NCI-H524 (cell line): ENCODE measurements at regions not wholly inside any gene's neighbourhood (a gene's known extent, or its start where the extent isn't known, plus 50 kb on each side); places are given as distances from the start of the nearest gene placed in this dataset.
"Not testable (repeated sequence)": the region's sequence is repeated elsewhere in the genome, so short reads cannot be mapped to it uniquely, and the experiment has no call there.

Source experiments
- DNase-seq, 2 experiments: peaks; one replicate each; lab custom pipeline; 2025; lab: John Stamatoyannopoulos, UW

DNA sequence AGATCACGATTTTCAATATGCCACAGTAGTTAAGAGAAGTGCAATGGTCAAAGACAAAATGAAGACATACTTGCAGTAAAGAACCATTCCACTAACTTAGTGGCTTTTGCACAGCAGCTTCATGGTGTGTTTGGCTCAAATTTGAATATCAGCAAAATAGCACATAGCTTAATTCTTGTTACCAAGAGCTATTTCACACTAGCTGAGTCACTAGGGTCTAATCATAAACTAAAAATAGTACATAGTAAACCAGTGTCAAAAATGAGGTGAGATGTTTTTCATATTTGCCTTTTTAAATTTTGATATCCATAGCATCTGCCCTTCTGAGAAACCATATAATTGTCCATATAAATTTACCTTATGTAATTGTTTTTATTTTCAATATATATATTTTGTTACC is 325.0 kb upstream of the LUZP2 start:
- no peak for DNase-seq

GRCh38 chr11:24181395-24182047 is 315.3 kb upstream of the LUZP2 start:
- no peak for DNase-seq

GRCh38 chr11:24185535-24185934 is 311.3 kb upstream of the LUZP2 start:
- DNase-seq, result not testable (repeated sequence)

DNA sequence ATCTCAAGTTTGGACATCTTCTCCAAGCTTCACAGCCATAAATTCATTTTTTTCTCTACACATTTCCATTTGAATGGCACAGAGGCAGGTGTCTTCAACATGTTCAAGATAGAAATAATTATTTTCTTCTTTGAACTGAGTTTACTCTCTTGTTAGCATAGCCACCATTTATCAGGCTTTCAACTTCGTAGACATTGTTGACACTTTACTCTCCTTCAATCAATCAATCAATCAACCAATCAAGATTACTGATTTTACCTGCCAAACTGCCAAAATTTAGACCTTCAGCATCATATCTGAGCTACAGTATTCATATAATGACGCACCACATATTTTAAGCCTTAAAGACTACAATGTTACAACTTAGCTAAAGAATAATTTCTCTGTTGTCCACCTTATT is 300.1 kb upstream of the LUZP2 start:
- DNase-seq, result no peak

- DNase-seq, result no peak
Measured at GRCh38 chr11:24198481-24198880, 298.4 kb upstream of the LUZP2 start.

DNA sequence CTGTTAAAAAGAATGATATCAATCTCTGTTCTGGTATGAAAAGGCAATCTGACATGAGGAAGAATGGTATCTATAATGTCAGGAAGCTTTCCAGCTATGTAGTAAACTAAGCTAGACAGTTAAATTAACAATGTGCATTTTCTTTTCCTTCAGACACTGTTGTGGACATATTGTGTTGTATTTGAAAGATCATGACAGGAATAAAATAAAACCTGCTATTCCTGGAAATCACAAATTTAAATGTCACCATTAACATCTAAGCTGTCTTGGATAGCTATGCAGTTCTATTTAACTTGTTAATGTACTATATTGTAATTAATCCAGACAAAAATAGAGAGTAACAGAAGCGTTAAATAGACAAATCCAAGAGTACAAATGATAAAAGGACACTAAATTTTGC is 297.4 kb upstream of the LUZP2 start:
- DNase-seq, result no peak

- no peak for DNase-seq
Measured at GRCh38 chr11:24206030-24206429, 290.8 kb upstream of the LUZP2 start.

GRCh38 chr11:24206511-24206910 is 290.3 kb upstream of the LUZP2 start:
- no peak for DNase-seq

GRCh38 chr11:24216488-24216887 is 280.4 kb upstream of the LUZP2 start:
- no peak for DNase-seq

- not testable (repeated sequence) for DNase-seq
Measured at GRCh38 chr11:24217319-24217718, 279.5 kb upstream of the LUZP2 start.

- no peak for DNase-seq
Measured at GRCh38 chr11:24225501-24225900, 271.4 kb upstream of the LUZP2 start.

DNA sequence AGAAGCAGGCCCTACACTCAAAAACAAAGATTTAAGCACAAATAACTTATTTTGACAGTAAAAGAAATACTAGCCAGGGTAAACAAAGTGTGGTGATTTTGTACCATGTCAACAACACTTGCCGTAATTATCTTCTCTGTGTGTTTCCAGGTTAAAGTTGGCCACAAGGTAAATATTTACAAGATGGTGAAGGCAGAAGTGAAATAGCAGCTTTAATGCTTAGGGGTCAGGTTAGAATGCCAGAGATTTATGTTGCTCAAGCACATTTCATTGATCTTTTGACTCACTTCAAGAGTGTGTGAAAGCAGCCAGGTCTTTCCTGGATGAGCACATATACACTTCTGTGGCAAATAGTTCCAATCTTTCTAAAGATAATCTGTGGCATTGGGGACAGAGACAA is 270.2 kb upstream of the LUZP2 start:
- no peak for DNase-seq

- no peak for DNase-seq
Measured at GRCh38 chr11:24233041-24233440, 263.8 kb upstream of the LUZP2 start.

DNA sequence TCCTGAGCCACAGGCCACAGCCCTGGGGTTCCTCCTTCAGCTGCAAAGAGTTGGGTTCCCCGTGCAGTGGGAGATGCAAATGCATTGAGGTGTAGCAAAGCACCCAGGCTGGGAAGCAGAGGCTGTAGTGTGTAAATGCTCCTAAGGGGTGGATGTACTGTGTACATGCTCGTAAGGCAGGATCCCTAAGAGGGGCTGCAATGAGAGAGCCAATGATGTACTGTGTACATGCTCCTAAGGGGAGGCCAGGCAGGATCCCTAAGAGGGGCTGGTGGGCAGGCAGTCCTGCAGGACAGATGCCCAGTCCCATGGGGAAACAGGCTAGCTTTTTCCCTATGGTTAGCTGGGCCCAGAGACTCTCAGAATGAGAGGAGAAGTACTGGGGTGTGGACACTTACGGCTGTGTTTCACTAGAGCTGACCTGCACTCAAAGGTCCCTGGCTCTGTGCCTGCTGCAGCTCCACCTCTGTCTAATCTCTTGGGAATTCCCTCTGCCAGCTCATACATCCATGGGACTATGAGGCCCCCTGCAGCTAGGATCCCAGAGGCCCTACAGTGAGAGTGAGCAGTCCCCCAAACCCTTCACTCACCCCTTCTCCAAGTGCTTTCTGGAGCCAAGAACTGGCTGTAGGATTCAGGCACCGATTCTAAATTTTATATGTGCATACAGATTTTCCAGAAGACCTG is 261.9 kb upstream of the LUZP2 start:
- no peak for DNase-seq

DNA sequence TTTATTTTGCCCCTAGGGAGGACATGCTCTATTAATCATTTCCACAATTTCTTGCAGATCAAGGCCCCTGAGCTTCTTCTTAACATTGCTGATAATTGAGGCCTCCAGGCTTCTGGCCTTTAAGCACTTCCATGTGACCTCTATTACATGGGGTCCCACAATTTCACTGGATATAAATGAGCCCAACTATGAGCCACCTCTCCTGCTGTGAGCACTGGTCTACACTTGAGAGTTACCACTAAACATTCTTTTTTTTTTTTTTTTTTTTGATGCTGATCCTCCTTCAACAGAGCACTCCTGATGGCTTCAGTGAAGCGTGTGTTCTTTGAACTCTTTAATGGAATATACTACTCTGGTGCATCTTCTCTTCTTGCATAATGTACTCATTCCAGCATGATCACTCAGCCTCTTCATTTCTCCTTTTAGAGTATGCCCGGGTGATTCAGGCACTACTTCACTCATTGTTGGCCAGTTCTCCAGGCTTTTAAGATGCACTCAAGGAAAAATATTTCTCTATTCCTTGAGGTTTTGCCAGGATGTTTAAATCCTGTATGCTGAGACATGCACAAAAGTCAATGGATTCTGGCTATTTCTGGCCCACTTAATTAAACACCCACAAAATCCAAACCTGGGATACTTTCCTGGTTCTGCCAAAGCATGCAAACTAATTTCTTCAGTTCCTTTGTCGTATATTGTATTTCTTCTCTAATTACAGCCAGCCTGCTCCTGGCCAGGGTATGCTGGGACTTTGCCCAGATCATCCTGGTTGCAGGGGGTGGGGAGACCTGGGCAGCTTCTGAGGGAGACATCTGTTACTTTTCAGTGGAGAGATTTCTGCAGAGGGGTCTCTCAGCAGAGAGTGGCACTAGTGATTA is 257.8 kb upstream of the LUZP2 start:
- DNase-seq, result no peak

- no peak for DNase-seq
Measured at GRCh38 chr11:24239930-24240329, 256.9 kb upstream of the LUZP2 start.

DNA sequence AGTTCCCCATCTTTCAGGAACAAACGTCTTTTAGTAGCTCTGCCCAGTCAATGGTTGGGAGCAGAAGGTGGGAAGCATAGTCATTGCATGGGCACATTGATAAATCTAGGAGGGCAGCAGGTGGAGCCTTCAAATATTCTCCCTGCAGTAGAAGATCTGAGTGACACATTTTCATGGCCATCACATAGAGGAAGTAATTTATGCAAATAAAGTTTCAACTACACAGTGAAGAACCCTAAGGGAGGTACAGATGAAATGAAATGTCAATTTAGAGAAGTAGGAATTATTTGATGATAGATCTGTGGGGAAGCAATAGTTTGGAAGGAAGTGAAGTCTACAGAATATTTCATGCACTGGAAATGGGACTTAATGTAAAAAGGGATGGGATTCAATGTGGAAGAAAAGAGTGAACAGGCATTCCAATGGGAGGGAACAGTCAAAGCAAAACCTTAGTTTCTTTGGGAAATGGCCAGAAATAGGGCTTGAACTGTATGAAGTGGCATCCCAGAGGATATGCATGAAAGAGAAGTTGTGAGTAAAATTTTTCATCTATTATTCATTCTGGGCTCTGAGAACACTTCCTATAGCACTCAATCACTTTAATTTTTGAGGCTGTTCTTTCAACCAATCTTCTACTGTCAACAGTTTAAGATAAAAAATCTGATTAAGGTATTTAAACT is 256.2 kb upstream of the LUZP2 start:
- no peak for DNase-seq

DNA sequence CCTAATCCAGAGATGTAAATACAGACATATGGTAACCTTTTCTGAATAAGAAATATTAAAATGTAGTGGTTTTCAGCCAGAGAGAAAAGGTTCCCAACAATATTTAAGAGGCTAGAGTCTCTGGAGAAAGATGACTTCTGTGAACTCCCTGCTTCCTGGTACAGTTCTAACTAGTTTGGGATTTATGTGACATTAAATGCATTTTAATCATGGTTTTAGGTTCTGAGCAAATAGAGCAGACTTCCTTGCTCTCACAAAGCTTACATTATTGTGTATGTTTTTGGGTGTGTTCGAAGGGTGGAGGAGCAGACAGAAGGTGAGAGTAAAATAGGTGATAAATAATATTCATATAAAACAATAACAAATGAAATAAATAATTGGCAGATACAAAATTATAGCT is 250.1 kb upstream of the LUZP2 start:
- no peak for DNase-seq

- DNase-seq, result no peak
Measured at GRCh38 chr11:24247846-24248245, 249.0 kb upstream of the LUZP2 start.

DNA sequence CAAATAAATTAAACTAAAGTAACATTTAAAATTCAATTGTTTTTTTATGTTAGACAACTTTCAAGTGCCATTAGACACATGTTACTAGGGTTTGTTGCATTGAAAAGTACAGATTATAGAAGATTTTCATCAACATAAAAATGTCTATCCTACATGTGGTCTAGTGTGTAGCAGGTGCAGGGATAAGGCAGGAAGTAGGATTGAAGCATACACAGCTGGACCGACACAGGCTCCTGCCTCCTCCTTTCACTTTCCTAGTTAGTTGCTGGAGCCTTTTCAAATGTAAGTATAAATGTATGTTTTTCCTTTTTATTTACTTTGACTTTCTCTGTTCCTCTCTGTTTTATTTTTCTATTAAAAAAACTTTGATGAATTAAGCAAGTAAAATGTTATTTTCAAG is 246.9 kb upstream of the LUZP2 start:
- no peak for DNase-seq

GRCh38 chr11:24253237-24253760 is 243.6 kb upstream of the LUZP2 start:
- DNase-seq, result no peak

- no peak for DNase-seq
Measured at GRCh38 chr11:24264868-24265267, 232.0 kb upstream of the LUZP2 start.
